ENCODE measurements at regions not wholly inside any gene's neighbourhood (a gene's known extent, or its start where the extent isn't known, plus 50 kb on each side); places are given as distances from the start of the nearest gene placed in this dataset.
"Not testable (repeated sequence)": the region's sequence is repeated elsewhere in the genome, so short reads cannot be mapped to it uniquely, and the experiment has no call there.

DNA sequence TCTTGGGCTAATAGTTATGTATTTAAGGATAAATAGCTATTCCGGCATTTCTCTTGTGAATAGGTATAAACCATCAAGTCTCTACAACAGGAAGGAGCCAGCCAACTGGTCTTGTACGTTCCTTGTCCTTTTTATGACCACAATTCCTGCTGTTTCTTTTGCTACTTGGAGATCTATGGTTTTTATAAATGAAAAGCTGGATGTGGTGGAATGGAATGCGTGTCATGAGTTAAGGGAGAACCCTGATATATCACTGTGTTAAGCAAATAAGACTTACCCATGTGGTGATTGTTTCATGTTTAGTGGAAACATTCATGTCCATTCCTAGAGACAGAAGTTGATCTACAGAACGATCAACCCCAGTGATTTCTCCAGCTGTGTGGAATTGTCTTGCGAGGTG, 282.1 kb downstream of the RPS6KC1 start:
- no peak overlapping the region for H3K27ac ChIP-seq (ENCODE audit: low read depth in 1 of 3, low read length in 2 of 3)
- H3K36me3 ChIP-seq (ENCODE audit: control insufficient read depth in 3 of 3, insufficient read depth in 2 of 3, low read depth in 1 of 3, low read length in 3 of 3): no peaks in the 10 kb centered on the region
- DNase-seq (no peak), FAIRE-seq (no peak)
- peaks cover 0 to 5% of the 10 kb centered on the region in 2 donors for H3K9me3 ChIP-seq (ENCODE audit: control insufficient read depth in 2 of 2, insufficient read depth in 1 of 2, low read depth in 1 of 2, low read length in 1 of 2)
- no peak overlapping the region for H3K4me3 ChIP-seq (ENCODE audit: low read depth in 1 of 3, low read length in 3 of 3)
- no peaks in the 10 kb centered on the region for H3K4me1 ChIP-seq (ENCODE audit: control insufficient read depth in 3 of 3, insufficient read depth in 2 of 3, low read depth in 1 of 3, low read length in 2 of 3)
- WGBS, 3 donors: 82 to 90% (median 87%) methylated on average over 5 of the region's 5 CpGs
- H3K27me3 ChIP-seq (ENCODE audit: control insufficient read depth in 3 of 3, insufficient read depth in 3 of 3, low read length in 3 of 3): no peaks in the 10 kb centered on the region

DNA sequence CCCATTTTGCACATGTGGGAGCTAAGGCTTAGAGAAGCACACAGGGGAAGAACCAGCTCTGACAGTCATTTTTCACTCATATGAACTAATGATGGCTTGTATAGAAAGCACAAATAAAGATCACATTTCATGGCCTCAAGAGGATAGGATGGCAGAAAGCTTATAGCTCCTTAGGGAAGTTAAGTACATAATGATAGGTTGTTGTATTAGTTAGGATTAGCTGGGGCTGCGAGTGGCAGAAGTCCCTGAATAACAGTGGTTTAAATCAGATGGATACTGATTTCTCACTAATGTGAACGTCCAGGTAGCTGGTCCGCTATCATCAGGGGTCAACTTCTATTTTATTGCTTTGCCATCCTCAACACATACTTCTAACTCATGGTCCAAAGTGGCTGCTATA, 284.0 kb downstream of the RPS6KC1 start:
- H3K4me3 ChIP-seq (ENCODE audit: low read depth in 1 of 3, low read length in 3 of 3): no peak overlapping the region
- no peak overlapping the region for H3K27ac ChIP-seq (ENCODE audit: low read depth in 1 of 3, low read length in 2 of 3)
- DNase-seq (no peak), FAIRE-seq (no peak)
- WGBS, 3 donors: 71 to 92% (median 90%) methylated on average over 3 of the region's 3 CpGs
- H3K9me3 ChIP-seq (ENCODE audit: control insufficient read depth in 2 of 2, insufficient read depth in 1 of 2, low read depth in 1 of 2, low read length in 1 of 2): peaks cover 0 to 5% of the 10 kb centered on the region in 2 donors
- no peaks in the 10 kb centered on the region for H3K36me3 ChIP-seq (ENCODE audit: control insufficient read depth in 3 of 3, insufficient read depth in 2 of 3, low read depth in 1 of 3, low read length in 3 of 3)
- no peaks in the 10 kb centered on the region for H3K27me3 ChIP-seq (ENCODE audit: control insufficient read depth in 3 of 3, insufficient read depth in 3 of 3, low read length in 3 of 3)
- H3K4me1 ChIP-seq (ENCODE audit: control insufficient read depth in 3 of 3, insufficient read depth in 2 of 3, low read depth in 1 of 3, low read length in 2 of 3): no peaks in the 10 kb centered on the region

DNA sequence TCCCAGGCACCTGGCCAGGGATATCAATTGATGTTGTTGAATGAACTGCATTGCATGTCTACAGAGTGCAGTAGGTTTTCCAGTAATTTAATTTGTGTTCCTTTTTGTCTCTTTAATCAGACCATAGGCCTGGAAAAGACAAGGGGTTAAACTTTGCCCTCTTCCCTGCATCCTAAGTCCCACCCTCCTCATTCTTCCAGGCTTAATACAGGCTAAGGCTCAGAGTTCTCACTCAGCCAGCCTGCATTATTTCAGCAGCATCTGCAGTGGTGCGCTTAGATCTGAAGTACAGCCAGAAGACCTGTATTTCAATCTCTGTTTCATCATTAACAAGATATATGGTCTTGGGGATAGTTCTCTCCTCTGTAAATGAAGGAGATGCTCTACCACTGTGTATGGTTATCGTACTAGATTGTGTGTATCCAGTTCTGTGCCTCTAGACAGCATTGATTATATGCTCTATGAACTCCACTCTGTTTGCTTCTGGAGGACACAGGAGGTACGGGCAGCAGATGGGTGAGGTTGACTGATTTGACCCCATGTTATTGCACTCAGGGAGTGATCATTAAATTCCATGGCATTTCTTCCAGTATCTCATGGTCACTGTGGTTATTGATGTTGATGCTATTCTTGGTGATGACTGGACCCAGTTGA, 286.1 kb downstream of the RPS6KC1 start:
- FAIRE-seq (no peak), DNase-seq (peak in 1 of 2 donors; percentile 33)
- no peaks in the 10 kb centered on the region for H3K36me3 ChIP-seq (ENCODE audit: control insufficient read depth in 3 of 3, insufficient read depth in 2 of 3, low read depth in 1 of 3, low read length in 3 of 3)
- H3K9me3 ChIP-seq (ENCODE audit: control insufficient read depth in 2 of 2, insufficient read depth in 1 of 2, low read depth in 1 of 2, low read length in 1 of 2): peaks cover 0 to 5% of the 10 kb centered on the region in 2 donors
- no peak overlapping the region for H3K27ac ChIP-seq (ENCODE audit: low read depth in 1 of 3, low read length in 2 of 3)
- no peak overlapping the region for H3K4me3 ChIP-seq (ENCODE audit: low read depth in 1 of 3, low read length in 3 of 3)
- WGBS, 3 donors: 76 to 82% (median 81%) methylated on average over 3 of the region's 3 CpGs
- no peaks in the 10 kb centered on the region for H3K4me1 ChIP-seq (ENCODE audit: control insufficient read depth in 3 of 3, insufficient read depth in 2 of 3, low read depth in 1 of 3, low read length in 2 of 3)
- H3K27me3 ChIP-seq (ENCODE audit: control insufficient read depth in 3 of 3, insufficient read depth in 3 of 3, low read length in 3 of 3): no peaks in the 10 kb centered on the region

DNA sequence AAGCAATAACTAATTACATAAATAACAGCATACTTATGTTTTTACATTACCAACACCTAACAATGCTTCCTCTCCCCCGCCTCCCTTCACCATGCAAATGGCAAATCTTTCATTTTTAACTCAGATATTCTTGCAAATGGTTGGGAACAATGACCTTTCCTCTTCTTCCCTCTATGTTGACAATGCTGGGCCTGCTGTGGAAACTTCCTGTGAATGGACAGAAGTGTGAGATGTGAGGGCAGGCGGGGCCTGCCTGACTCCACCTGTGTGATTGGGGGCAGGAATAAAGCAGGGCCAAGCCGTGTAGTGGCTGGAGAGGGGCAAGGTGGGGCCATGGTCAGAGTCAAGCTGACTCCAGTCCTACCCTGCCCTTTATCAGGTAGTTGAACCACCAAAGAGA, 289.6 kb downstream of the RPS6KC1 start:
- no peak for FAIRE-seq
- H3K27me3 ChIP-seq (ENCODE audit: control insufficient read depth in 3 of 3, insufficient read depth in 3 of 3, low read length in 3 of 3): no peaks in the 10 kb centered on the region
- 62 to 84% (median 74%) methylated on average over 3 of the region's 3 CpGs for WGBS, 3 donors

DNA sequence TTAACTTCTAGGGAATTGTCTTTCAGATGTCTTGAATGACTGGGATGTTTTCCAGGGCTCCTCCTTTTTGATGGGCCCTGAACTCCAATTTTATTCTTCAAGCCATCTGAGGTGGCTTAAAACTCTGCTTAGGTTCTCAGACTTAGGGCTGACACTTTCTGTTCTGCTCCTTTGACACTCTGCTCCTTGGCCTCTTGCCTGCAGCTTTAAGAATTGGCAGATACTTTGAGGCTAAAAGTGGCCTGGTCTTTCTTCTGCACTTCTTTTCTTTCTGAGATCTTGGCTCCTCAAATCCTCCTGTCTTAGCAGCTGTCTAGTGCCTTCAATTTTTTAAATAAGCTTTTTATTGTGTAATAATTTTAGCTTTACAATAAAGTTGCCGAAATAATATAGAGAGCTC, 294.6 kb downstream of the RPS6KC1 start:
- 60 to 86% (median 79%) methylated on average over 1 of the region's 1 CpG for WGBS, 3 donors
- no peak for DNase-seq
- no peak overlapping the region for H3K27ac ChIP-seq (ENCODE audit: low read depth in 1 of 3, low read length in 2 of 3)
- no peaks in the 10 kb centered on the region for H3K36me3 ChIP-seq (ENCODE audit: control insufficient read depth in 3 of 3, insufficient read depth in 2 of 3, low read depth in 1 of 3, low read length in 3 of 3)
- no peaks in the 10 kb centered on the region for H3K27me3 ChIP-seq (ENCODE audit: control insufficient read depth in 3 of 3, insufficient read depth in 3 of 3, low read length in 3 of 3)
- no peak for FAIRE-seq
- no peaks in the 10 kb centered on the region for H3K9me3 ChIP-seq (ENCODE audit: control insufficient read depth in 2 of 2, insufficient read depth in 1 of 2, low read depth in 1 of 2, low read length in 1 of 2)
- no peak overlapping the region for H3K4me3 ChIP-seq (ENCODE audit: low read depth in 1 of 3, low read length in 3 of 3)
- H3K4me1 ChIP-seq (ENCODE audit: control insufficient read depth in 3 of 3, insufficient read depth in 2 of 3, low read depth in 1 of 3, low read length in 2 of 3): no peaks in the 10 kb centered on the region

More for the DNA sequence above, 289.6 kb downstream of the RPS6KC1 start:
- H3K4me3 ChIP-seq (ENCODE audit: low read depth in 1 of 3, low read length in 3 of 3): no peak overlapping the region
- no peaks in the 10 kb centered on the region for H3K36me3 ChIP-seq (ENCODE audit: control insufficient read depth in 3 of 3, insufficient read depth in 2 of 3, low read depth in 1 of 3, low read length in 3 of 3)
- no peak for DNase-seq
- H3K4me1 ChIP-seq (ENCODE audit: control insufficient read depth in 3 of 3, insufficient read depth in 2 of 3, low read depth in 1 of 3, low read length in 2 of 3): no peaks in the 10 kb centered on the region
- H3K9me3 ChIP-seq (ENCODE audit: control insufficient read depth in 2 of 2, insufficient read depth in 1 of 2, low read depth in 1 of 2, low read length in 1 of 2): no peaks in the 10 kb centered on the region
- no peak overlapping the region for H3K27ac ChIP-seq (ENCODE audit: low read depth in 1 of 3, low read length in 2 of 3)

DNA sequence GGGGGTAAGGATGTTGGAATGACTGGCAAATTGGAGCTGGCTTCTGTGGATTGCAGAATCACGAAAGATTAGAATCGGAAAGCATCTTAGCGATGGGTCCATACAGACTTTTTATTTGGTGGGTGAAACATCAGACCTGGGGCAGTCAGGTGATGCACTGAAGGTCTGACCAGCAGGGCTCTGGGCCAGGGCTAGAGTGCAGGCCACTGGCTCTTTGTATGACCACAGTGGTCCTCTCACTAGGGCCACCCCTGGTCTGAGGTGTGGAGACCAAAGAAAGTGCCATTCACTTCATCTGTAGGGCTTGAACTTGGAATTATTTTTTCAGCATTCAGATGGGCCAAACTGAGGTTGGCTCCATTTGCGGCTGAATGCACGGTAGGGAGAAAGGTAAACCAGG, 306.4 kb downstream of the RPS6KC1 start:
- Histone ChIP-seq H3K9me3 (ENCODE audit: control insufficient read depth in 2 of 2, insufficient read depth in 1 of 2, low read depth in 1 of 2, low read length in 1 of 2) (peaks cover 0 to 10% of the 10 kb centered on the region in 2 donors), H3K4me1 (ENCODE audit: control insufficient read depth in 3 of 3, insufficient read depth in 2 of 3, low read depth in 1 of 3, low read length in 2 of 3) (no peaks in the 10 kb centered on the region), H3K27me3 (ENCODE audit: control insufficient read depth in 3 of 3, insufficient read depth in 3 of 3, low read length in 3 of 3) (no peaks in the 10 kb centered on the region), H3K36me3 (ENCODE audit: control insufficient read depth in 3 of 3, insufficient read depth in 2 of 3, low read depth in 1 of 3, low read length in 3 of 3) (no peaks in the 10 kb centered on the region), H3K4me3 (ENCODE audit: low read depth in 1 of 3, low read length in 3 of 3) (no peak overlapping the region), H3K27ac (ENCODE audit: low read depth in 1 of 3, low read length in 2 of 3) (no peak overlapping the region)
- 93 to 97% (median 96%) methylated on average over 5 of the region's 5 CpGs for WGBS, 3 donors
- no peak for FAIRE-seq
- no peak for DNase-seq

DNA sequence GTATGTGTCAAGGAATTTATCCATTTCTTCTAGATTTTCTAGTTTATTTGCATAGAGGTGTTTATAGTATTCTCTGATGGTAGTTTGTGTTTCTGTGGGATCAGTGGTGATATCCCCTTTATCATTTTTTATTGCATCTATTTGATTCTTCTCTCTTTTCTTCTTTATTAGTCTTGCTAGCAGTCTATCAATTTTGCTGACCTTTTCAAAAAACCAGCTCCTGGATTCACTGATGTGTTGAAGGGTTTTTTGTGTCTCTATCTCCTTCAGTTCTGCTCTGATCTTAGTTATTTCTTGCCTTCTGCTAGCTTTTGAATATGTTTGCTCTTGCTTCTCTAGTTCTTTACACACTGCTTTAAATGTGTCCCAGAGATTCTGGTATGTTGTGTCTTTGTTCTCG, 307.3 kb downstream of the RPS6KC1 start:
- 70 to 93% (median 77%) methylated on average over 1 of the region's 1 CpG for WGBS, 3 donors
- H3K4me3 ChIP-seq (ENCODE audit: low read depth in 1 of 3, low read length in 3 of 3); DNase-seq; H3K27me3 ChIP-seq (ENCODE audit: control insufficient read depth in 3 of 3, insufficient read depth in 3 of 3, low read length in 3 of 3); H3K36me3 ChIP-seq (ENCODE audit: control insufficient read depth in 3 of 3, insufficient read depth in 2 of 3, low read depth in 1 of 3, low read length in 3 of 3); H3K4me1 ChIP-seq (ENCODE audit: control insufficient read depth in 3 of 3, insufficient read depth in 2 of 3, low read depth in 1 of 3, low read length in 2 of 3); H3K27ac ChIP-seq (ENCODE audit: low read depth in 1 of 3, low read length in 2 of 3); H3K9me3 ChIP-seq (ENCODE audit: control insufficient read depth in 2 of 2, insufficient read depth in 1 of 2, low read depth in 1 of 2, low read length in 1 of 2); FAIRE-seq: not testable (repeated sequence)

DNA sequence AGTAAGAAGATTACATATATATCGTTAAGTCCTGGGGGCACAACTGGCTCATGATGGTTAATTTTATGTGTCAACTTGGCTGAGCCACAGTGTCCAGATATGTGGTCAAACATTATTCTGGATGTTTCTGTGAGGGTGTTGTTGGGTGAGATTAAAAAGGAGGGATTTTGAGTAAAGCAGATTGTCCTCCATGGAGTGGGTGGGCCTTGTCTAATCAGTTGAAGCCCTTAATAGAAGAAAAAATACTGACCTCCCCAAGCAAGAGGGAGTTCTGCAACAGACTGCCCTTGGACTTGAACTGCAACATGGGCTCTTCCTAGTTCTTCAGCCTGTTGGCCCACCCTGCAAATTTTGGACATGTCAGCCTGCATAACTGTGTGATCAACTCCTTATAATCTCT, 311.6 kb downstream of the RPS6KC1 start:
- Histone ChIP-seq H3K9me3 (ENCODE audit: control insufficient read depth in 2 of 2, insufficient read depth in 1 of 2, low read depth in 1 of 2, low read length in 1 of 2) (peaks cover 0 to 10% of the 10 kb centered on the region in 2 donors), H3K36me3 (ENCODE audit: control insufficient read depth in 3 of 3, insufficient read depth in 2 of 3, low read depth in 1 of 3, low read length in 3 of 3) (no peaks in the 10 kb centered on the region), H3K4me3 (ENCODE audit: low read depth in 1 of 3, low read length in 3 of 3) (no peak overlapping the region), H3K4me1 (ENCODE audit: control insufficient read depth in 3 of 3, insufficient read depth in 2 of 3, low read depth in 1 of 3, low read length in 2 of 3) (no peaks in the 10 kb centered on the region), H3K27ac (ENCODE audit: low read depth in 1 of 3, low read length in 2 of 3) (no peak overlapping the region), H3K27me3 (ENCODE audit: control insufficient read depth in 3 of 3, insufficient read depth in 3 of 3, low read length in 3 of 3) (no peaks in the 10 kb centered on the region)
- DNase-seq (no peak), FAIRE-seq (no peak)
- WGBS, 3 donors: 93 to 100% (median 97%) methylated on average over 1 of the region's 1 CpG

All from small intestine (tissue), 7 donors.